Posterior vena cava (tissue), 2 donors: ENCODE measurements at regions not wholly inside any gene's neighbourhood (a gene's known extent, or its start where the extent isn't known, plus 50 kb on each side); places are given as distances from the start of the nearest gene placed in this dataset.
"Not testable (repeated sequence)": the region's sequence is repeated elsewhere in the genome, so short reads cannot be mapped to it uniquely, and the experiment has no call there.

Source experiments
- DNase-seq: peaks from one replicate; pipeline ENCODE4 v3.0.0-alpha.2; 2020; ENCODE audit warnings: low spot score
- intact Hi-C, 2 donors: fragments of 100-400 bp; cut with DNase I; formaldehyde crosslinking; loops; one replicate each; pipeline versions ENCODE4 v1.14.1 to v1.14.2; 2022 to 2023
- donor health status: DM: yes; HTN: yes; CAD: no.
- donor health status: DM: yes; HTN: yes; CAD: no.

DNA sequence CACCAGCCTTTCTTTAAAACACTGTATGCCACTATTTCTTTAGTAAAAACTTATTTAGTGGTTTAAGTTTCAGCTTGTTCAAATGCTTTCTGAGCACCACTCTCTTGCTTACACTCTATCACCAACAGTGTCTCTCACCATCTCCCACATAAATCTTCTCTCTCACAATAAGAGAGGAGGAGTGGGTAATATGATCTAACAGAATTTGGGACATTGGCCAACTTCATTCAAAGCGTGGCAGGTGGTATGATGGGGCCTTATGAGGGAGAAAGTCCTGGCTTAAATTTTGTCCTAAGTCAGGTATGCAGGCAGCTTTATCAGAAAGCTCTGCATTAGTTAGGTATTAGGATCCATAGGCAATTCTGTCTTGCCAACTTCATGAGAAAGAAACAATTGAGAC, 1132.5 kb downstream of the TUSC7 start:
- DNase-seq, result no peak

DNA sequence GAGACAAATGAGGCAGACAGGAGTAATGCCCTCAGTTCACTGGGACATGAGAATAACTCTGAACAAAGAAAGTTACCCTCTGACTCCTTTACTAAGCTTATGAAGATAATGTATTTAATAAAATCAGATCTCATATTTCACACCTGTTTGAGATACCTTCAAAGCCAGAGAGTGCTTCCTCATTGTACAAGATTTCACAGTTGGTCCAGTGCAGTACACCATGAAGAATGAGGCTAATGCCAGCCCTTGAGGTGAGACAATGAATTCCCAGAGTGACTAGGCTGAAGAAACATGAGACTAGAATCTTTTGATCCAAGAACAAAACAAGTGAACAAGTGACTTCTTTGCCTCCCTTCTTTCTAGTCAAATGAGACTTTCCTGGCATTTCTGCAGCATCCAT, 1133.8 kb downstream of the TUSC7 start:
- intact Hi-C loops, result no loop called here
- no peak for DNase-seq

More for the DNA sequence above, 1132.5 kb downstream of the TUSC7 start:
- intact Hi-C loops, result no loop called here

DNA sequence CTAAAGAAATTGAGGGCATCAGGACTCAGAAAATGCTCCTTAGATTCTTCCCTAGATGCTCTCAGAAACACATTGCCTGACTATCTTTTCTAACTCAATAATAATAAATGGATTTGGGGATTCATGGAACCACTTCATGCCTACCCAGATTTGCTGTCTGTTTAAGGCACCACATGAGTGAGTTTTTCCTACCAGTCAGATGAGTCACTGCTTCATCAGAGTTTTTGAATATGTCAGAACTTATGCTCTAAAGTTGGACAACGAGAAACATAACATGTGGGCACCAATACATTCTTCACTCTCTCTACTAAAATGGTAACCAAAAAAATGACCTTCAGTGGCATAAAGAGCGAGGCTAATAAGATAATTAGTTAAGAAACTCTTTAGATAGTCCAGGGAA, 1135.1 kb downstream of the TUSC7 start:
- intact Hi-C loops, result no loop called here
- no peak for DNase-seq

GRCh38 chr3:117846238-117846637, 1136.7 kb downstream of the TUSC7 start:
- no peak for DNase-seq
- intact Hi-C loops, result no loop called here

GRCh38 chr3:117848606-117849005, 1139.0 kb downstream of the TUSC7 start:
- intact Hi-C loops, result no loop called here
- DNase-seq, result no peak

DNA sequence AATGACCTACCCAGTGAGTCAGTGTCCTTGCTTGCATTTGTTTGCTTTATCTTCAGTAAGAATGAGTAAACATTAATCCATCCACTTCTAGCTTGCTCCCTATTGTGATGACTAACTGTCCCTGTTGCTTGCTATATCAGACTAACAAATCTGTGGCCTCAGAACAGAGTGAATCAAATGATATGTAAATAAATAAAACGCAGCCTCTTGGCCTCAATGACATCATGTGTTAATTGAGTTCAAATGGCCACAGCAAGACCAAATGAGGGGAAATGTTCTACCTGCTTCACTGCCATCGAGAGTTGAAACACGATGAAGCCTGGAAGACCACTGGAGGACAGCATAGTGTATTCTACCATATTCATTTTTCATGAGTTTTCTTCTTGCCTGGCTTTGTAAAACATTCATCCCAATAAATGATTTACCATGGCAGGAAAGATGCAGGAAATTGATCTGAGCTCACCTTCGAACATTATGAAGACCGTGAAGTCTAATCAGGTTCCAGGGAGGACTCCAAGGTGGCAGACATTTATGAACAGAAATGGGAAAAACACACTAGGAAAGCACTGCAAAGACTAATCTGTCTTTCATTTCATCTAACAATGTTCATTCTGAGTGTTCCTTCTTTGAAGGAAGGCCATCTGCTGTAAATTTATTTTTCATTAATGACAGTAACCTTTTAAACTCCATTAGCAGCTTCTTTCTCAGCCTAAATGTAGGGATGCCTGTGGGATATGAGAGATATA, 1144.5 kb downstream of the TUSC7 start:
- no peak for DNase-seq
- intact Hi-C loops, result no loop called here

DNA sequence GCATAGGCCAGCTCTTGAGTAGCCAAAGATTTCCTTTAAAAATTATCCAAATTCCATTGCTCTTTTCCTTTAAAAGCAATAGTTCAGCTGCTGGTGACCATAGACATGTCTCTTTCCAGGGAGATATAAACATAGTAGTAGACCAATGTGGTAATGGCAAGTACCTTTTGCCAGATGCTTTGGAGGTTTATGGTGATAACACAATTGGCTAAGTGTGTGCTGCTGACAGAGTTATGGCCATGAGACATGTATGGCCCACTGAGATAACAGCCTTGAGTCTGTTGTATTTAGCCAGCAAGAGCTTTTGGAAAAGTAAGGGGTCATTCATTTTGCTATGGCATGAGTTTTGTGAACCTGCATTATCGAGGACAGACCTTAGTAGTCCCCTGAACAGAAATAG, 1146.8 kb downstream of the TUSC7 start:
- no peak for DNase-seq
- intact Hi-C loops, result no loop called here

DNA sequence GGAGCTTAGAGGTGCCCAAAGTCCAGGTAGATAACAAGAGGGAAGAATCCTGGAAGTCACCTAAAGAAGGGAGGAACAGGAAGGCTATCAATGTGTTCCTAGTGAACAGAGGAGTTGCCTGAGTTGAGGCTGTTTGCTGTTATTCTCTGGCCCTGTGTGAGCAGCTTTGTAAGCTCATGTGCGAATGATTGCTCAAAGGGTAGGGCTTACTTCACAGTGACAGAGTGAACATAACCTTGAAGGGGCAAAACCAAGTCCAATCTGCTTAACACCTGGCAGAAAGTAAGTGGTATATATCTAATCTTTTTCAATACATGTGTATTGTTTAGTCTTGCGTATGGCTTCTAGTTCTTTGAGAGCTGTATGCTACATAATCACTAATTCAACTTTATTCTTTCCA, 1153.6 kb downstream of the TUSC7 start:
- intact Hi-C loops, result no loop called here
- DNase-seq, result no peak

- DNase-seq, result no peak
- intact Hi-C loops, result no loop called here
Observed at GRCh38 chr3:117865338-117865737, 1155.8 kb downstream of the TUSC7 start.

- no peak for DNase-seq
- intact Hi-C loops, result no loop called here
Observed at GRCh38 chr3:117868766-117869165, 1159.2 kb downstream of the TUSC7 start.

- no peak for DNase-seq
- intact Hi-C loops, result no loop called here
Observed at GRCh38 chr3:117871934-117872333, 1162.4 kb downstream of the TUSC7 start.

DNA sequence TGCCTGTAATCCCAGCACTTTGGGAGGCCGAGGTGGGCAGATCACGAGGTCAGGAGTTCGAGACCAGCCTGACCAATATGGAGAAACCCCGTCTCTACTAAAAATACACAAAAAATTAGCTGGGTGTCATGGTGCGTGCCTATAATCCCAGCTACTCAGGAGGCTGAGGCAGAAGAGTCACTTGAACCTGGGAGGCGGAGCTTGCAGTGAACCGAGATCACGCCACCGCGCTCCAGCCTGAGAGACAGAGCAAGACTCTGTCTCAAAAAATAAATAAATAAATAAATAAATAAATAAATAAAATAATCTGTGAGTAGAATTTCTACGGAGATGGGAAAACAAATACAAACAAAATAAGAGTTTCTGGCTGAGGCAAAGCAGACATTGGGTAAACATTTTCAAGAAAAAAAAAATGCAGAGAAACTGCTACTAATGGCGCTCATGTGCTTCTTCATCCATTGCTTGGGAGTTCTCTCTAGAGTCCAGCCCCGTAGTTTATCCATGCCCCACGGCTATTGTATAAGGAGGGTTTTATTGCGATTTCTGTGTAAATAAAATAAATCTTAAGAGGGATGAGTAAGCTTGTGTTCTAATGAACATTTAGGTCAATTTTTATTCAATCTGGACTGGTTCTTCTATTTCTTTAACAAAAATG, 1161.9 kb downstream of the IGSF11 start:
- intact Hi-C loops, DNase-seq: not testable (repeated sequence)

DNA sequence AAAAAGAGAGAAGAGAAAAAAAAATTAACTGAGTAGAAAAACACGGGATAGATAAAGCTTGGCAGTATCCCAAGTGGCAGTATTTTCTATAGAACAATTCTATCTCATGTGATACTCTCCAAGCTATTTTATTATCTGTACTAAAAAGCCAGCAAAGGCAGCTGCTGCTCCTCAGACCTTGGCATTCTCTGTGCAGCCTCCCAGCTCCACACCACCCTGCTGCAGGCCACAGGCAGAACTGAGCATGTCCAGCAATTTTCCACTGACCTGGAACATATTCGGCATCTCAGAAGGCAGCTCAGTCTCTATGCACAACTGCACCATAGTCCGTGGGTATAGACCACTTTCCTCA, 1161.4 kb downstream of the IGSF11 start:
- intact Hi-C loops, result no loop called here
- DNase-seq, result no peak

- DNase-seq, result no peak
- intact Hi-C loops, result no loop called here
Observed at GRCh38 chr3:117874028-117874690, 1160.5 kb downstream of the IGSF11 start.

DNA sequence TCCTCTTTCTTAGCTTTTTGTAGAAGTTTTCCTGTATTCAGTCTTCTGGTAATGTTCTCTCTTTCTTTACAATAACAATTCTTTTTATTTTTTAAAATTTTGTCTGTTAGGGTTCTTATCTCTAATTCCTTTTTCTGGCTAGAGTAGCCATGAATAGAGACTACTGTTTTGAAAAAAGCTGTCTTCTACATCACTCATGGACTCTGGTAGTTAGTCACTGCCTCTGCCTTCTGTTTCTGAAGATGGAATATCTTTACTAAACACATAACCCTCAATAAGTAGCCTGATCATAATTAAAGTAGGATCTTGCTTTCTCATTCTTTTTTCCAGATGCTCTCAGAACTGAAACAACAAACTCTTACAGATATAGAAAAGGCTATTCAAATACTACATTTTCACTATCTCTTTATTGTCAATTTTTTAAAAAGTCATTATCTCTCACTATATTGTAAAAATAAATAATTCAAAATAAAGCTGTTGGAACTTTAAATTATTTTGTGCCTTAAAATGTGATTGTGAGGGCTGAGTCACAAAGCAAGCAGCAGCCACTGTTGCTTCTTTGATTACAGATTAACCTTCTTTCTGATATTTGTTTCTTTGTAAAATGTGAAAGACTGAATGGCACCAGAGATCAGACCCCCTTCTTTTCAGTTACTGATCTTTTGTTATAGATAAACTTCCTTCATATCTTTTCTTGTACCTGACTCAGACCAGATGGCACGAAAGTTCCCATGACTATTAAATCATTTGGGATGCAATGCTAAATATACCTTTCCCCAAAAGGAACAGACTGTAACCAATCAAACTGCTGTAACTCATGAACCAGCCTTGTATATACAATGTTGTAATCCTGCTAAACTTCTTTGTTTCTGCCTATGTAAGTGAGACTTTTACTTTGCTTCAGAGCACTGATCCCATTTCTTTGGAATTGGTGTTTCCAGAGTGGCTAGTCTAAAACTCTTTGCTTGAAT, 1159.5 kb downstream of the IGSF11 start:
- intact Hi-C loops, result no loop called here
- DNase-seq, result no peak

DNA sequence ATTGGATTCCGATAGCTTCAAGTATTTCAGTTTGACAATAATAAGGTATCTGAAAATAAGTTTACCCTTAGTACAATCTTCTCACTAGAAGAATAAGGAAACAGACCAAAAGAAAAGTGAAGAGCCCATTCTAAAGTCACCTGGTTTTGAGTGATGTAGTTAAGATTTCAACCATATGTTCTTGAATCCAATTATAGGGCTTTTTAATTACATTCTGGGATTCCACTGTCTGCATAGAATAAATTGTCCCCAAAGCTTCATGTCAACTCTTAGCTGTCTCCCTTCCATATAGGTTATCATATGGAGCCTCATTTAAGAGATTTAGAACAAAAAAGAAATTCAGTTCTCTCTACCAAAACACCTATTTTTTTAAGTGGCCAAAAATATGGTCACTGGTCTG, 1158.8 kb downstream of the IGSF11 start:
- DNase-seq, result no peak
- intact Hi-C loops, result no loop called here

DNA sequence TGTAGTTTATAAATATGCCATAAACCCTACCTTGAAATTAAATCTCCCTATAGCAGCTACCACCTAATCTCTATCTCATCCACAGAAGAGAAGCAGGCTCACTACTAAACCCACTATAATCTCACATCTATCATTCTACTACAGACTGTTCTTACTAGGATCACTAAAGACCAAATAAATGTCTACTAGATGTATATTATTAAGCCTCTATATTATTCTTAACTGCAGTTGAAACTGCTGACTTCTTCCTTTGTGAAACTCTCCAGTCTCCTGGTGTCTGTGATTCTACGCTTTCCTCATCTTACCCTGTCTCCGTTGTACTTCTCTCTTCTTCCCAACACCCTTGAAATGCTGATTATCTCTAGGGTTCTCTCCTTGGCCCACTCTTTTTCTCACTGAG, 1154.0 kb downstream of the IGSF11 start:
- intact Hi-C loops, result no loop called here
- DNase-seq, result no peak

DNA sequence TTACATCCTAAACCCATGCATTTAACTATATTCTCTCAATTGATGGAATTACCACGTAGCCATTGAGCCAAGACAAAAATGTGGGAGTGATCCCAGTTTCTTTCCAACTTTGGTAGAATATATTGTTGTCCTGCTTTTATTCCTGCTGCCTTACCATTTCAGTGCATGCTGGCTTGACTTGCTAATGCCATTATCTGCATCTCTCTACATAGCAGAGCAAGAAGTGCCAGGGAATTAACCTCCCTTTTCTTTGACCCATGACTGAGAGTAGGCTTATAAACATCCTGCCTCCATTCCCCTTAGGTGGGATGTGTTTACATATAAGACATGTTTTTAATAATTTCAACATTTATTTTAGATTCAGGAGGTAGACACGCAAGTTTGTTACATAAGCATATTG, 1153.4 kb downstream of the IGSF11 start:
- intact Hi-C loops, result no loop called here
- no peak for DNase-seq

DNA sequence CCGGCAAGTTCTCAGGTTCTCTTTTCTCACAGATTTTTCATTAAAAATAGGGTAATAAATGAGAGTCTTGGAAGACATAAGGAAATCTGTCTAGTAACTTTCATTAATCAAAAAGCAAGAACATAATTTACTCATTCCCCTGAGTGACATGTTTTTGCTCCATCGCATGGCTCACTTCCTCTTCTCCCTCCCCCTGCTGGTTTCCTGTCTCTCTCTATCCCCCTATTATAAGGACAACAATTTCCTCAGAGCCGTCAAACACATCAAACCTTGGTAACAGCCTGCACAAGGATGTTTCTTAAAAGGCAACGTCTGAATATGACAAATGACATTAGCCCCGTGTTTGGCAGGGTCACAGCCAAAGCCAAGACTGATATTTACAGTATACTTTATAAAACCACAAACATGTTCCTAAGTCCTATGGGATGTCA, 1149.6 kb downstream of the IGSF11 start:
- no peak for DNase-seq
- intact Hi-C loops, result no loop called here

DNA sequence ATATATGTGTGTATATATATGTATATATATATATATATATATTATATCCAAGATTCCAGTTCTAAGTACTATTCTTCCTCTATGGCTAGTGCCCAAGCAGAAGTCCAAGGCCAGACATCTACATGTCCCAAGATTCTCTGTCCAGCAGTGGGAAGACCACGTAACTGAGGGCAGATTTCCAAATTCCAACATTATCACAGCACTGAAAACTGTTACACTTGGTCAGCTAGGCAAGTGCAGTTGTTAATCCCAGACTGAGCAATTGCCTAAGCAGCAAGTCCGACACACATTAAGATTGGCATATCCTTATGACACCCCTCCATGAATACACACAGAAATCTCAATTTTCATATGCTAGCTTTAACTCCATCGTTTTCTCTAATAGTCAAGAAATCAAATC, 1148.5 kb downstream of the IGSF11 start:
- DNase-seq, result no peak
- intact Hi-C loops, result no loop called here
